ENCODE measurements at regions not wholly inside any gene's neighbourhood (a gene's known extent, or its start where the extent isn't known, plus 50 kb on each side); places are given as distances from the start of the nearest gene placed in this dataset.

DNA sequence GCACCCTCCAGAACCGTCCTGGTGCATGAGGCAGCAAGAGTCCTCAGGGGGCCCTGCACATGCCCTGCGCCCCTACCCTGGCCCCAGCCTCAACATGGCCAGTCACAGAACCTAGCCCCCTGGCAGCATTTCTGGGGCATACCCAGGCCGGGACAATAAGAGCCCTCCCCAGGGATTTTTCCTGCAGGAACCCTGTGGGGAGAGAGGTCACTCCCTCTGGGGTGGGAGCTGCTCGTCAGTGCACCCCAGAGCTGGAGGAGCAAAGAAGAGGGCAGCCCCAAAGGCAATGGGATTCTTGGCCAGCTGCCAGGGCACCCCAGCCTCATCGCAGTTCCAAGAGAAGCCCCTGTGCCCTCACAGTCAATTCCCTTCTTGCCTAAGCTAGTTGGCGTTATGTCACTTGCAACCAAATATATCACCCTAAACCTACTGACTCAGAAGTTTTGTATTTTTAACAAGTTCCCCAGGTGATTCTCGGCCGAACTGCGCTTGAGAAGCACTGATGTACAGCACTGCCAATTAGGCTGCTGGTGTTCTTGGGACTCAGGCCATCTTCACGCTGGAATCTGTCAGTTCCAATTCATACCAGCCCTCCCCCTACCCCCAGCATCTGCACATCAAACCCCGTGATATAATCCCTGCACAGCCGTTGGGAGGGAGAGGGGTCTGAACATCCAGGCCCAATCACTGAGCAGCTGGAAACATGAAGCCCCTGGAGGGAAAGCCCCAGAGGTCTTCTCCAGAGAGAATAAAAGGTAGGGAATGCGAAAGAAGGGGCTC, 87.5 kb upstream of the PRR20G start:
- DNase-seq (ENCODE audit: low read depth, low spot score): no peak

DNA sequence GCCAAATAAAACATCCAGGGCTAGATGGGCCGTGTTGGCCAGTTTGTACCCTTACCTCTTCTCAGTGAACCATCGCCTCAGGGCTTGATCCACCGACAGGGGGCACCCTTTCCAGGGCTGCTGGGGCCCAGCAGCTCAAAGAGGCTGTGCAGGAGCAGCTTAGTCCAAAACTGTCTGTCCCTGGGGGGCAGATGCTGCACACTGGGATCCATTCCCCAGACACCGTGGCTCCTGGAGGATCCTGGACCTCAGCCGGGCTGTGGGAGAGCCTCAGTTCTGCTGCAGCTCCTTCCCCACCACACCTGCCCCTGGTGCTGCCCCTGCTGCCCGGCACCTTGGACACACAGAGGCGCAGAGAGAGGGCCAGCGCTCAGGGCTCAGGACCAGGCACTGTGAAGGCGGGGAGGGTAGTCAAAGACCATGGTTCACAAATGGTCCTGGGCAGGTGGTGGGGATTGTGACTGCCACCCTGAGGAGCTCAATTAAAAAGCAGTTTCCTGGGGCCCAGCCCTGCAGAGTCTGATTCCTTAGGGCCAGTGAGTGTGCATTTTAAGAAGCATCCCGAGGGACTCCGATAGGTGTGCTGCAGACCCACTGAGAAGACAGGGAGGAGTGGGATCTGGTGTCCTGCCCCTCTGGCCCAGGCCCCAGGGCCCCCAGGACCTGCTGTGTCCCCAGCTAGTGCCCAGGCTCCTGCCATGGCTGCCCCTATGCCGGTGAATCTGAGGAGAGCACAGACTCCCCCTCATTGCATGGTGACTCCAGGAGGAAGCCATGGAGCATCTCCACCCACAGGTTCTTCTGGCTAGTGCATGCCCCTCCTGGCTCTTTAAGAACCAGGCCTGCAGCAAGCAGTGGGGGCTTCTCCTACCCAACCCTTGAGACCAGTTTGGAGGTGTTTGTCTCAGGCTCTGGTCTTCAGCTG, 86.5 kb upstream of the PRR20G start:
- no peak for DNase-seq (ENCODE audit: low read depth, low spot score)

DNA sequence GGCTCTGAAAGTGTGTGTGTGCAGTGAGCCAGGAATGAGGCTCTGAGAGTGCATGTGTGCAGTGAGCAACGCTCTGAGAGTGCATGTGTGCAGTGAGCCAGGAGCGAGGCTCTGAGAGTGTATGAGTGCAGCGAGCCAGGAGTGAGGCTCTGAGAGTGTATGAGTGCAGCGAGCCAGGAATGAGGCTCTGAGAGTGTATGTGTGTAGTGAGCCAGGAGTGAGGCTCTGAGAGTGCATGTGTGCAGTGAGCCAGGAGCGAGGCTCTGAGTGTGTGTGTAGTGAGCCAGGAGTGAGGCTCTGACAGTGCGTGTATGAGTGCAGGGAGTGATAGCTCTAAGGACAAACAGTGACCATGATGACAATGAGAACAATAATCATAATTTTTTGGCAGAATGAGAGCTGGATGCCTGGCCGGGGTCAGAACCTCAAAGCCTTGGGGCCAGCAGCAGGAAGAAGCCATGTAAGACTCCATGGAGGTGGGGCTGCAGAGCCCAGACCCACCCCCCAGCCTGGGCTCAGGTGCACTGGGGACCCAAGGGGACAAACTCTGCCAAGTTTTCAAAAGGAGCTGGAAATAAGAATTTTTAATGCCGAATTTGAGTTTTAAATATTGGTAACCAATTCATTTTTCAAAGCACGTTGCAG, 85.7 kb upstream of the PRR20G start:
- DNase-seq (ENCODE audit: low read depth, low spot score): no peak

DNA sequence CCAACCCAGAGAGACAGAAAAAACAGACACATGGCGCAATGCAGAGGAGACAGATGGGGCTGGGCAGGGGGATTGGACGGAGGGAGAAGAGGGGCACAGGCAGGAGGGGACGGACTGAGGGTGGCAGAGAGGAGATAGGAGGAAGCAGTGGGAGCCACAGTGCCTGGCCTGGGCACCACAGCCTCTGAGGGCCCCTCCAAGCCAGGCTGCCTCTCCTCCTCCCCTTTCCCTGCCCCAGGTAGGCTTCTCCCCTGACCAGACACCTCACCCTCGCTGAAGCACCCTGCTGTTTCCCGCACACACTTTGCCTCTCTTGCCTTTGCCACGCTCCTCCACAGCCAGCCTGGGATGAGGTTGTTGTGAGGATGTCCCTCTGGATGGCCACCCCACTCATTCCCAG, 84.0 kb upstream of the PRR20G start:
- no peak for DNase-seq (ENCODE audit: low read depth, low spot score)

DNA sequence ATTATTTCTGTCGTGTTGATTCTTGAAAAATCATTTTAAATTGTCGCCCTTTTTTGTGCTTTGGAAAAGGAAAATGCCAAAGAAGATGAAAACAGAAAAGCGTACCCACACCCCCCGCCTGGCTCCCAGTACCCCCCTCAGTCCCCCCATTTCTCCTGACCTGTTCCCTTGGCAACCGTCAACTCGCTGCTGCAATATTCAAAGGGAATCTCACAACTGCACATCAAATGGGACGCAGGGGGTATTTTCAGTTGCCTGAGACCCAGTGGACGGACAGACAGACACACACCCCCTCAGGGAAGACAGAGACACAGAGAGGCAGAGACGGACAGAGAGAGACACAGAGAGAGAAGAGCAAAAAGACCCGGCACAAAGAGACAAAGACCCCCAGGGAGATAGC, 83.5 kb upstream of the PRR20G start:
- DNase-seq (ENCODE audit: low read depth, low spot score): no peak

DNA sequence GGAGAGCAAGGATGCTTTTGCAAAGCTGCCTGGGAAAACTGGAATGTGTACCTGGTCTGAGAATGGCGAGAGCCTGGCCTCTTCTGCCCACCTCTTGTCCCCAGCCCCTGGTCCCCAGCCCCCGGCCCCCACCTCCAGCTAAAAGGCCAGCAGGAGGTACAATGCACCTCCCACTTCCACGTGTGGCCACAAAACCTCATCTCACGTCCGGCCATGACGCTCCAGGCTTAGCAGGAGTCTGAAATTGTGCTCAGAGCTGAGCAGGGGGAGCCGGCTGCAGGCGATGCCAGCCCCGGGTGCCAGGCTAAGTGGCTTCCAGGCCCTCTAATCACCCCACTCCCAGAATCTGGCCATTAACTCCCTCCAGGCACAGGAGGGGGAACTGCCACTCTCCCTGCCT, 83.1 kb upstream of the PRR20G start:
- DNase-seq (ENCODE audit: low read depth, low spot score): no peak

DNA sequence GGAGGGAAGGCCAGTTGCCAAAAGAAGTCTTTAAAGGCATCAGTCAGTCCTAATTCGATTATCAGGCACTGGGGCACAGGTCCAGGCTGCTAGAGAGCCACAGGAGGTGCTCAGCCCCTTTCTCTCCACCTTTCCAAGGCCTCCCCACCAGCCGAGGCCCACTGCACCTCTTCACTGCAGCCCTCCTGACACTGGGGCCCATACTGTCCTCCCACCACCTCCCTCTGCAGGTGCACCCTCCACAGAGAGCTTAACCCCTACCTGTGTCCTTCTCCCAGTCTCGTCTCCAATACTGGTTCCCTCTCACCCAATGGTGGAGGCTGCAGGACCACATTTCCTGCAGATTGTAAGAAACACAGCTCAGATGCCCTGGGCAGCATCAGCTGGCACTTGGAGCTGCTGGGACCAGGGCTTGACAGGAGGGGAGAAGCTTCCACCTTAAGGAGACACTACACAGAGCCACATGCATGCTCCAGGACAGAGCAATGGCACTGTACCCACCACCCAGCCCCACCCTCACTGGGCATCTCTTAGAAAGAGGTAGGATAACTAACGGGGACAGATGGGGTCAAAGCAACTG, 81.6 kb upstream of the PRR20G start:
- no peak for DNase-seq (ENCODE audit: low read depth, low spot score)

DNA sequence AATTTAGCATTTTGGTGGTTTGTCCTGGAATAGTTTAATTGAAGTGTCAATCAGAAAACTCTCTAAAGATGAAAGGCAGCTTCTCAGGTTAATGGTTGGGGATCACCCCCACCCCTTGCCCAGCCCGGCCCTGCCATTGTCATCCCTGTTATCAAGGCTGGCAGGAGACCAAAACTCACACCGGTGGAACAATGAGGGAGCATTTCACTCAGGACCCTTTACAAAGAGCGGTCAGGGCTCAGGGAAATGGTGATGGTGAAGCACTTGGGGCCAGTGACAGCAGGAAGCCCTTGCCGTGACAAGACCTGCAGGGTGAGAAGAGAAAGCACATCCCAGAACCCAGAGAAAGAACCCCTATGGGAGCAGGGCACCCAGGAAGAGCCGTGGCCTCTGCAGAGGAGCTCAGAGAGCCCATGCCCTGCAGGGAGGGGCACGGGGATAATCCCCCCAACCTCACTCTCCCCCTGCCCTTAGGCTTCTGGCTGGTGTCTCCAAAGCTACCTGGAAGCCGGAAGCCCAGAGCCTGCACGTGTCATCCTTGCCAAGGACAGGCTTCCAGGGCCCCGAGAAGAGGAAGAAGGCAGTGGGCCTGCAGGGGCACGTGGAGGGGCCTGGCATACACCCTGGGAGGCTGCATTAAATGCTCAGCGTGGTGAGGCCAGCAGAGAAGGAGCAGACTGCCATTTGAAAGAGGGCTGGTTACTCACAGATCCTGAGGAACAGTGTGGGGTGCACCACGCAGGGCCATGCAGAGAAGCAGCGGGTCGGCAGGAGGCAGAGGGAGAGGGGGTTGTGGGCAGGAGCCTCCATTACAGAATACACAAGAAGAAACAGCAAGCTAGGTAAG, 80.6 kb upstream of the PRR20G start:
- DNase-seq (ENCODE audit: low read depth, low spot score): no peak

DNA sequence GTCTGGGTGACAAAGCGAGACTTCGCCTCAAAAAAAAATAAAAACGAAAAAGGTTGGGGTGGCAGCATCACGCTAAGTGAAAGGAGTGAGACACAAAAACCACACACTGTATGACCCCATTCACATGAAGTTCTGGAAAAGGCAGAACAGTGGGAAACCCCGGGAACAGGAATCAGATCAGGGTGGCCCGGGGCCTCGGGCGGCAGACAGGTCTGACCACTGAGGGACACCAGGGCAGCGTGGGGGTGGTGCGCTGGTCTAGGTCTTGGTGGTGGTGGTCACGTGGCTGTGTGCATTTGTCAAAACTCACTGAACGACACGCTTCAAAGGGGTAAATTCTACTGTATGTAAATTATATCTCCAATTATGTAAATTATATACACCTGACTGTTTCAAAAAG, 79.7 kb upstream of the PRR20G start:
- DNase-seq (ENCODE audit: low read depth, low spot score): no peak

DNA sequence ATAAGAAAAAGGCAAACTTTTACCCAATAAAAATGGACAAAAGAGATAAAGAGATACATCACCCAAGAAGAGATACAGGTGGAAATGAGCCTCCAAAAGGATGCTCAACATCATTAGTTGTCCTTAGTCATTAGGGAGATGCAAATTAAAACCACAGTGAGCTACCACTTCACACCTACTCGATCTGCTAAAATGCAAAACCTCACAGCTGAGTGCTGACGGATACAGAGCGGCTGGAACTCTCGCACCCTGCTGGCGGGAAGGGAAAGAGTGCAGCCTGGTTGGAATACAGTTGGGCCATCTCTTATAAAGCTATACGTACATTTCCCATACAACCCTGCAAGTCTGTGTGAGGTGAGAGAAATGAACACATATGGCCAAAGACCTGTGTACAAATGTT, 78.5 kb upstream of the PRR20G start:
- no peak for DNase-seq (ENCODE audit: low read depth, low spot score)

DNA sequence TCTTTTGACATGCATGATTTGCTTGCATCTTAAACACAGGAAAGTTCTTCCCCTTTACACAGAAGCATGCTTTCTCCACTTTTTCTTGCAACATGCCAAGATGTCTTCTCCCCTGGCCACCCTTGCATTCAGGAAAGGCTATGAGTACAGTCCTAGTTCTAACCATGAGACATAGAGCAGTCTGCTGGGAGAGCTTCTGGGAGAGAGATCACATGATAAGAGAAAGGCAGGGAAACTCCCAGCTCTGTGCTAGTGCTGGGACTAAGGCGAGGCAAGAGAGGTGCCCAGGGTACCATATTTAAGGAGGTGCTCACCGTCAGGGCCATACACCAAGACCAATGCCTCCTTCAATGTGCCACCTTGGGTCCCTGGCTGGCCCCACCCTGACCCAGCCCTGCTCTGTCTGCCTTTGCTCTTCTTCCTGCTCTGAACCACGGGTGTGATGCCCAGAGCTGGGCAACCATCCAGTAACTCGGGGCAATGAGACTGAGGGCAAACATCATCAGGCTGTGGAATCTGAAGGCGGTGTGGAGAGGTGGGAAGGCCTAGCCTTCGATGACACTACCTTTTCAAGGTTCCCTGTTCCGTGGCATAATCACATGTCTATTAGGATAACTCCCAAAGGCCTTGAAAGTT, 77.4 kb upstream of the PRR20G start:
- DNase-seq (ENCODE audit: low read depth, low spot score): no peak

DNA sequence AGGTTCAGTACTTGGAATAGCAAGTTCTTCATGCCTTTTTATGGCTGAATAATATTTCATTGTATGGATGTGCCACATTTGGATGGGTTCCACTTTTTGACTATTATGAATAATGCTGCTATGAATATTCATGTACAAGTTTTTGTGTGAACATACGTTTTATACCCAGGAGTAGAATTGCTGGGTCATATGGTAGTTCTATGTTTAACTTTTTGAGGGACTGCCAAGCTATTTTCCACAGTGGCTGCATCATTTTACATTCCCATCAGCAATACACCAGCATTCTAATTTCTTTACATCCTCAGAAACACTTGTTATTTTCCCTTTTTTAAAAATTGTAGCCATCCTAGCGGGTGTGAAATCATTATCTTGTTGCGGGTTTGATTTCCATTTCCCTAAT, 76.0 kb upstream of the PRR20G start:
- no peak for DNase-seq (ENCODE audit: low read depth, low spot score)

DNA sequence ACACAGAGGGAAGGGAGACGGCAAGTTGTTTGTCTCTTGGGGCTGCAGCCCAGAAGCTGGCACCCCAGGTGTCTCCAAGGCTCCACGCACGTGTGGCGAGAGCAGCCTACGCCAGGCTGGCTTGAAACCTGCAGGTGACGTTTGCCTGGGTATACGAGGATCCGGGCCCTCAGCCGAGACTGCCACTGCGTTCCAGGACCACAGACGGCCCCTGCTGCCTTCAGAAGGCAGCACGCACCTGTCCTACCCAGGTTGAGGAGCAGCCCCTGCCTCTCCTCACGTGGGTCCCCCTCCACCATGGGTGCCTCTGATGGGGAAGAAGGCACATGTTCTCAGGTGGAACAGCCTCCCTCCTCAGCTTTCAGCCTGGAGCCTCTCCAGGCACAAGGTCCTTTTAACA, 75.3 kb upstream of the PRR20G start:
- no peak for DNase-seq (ENCODE audit: low read depth, low spot score)

DNA sequence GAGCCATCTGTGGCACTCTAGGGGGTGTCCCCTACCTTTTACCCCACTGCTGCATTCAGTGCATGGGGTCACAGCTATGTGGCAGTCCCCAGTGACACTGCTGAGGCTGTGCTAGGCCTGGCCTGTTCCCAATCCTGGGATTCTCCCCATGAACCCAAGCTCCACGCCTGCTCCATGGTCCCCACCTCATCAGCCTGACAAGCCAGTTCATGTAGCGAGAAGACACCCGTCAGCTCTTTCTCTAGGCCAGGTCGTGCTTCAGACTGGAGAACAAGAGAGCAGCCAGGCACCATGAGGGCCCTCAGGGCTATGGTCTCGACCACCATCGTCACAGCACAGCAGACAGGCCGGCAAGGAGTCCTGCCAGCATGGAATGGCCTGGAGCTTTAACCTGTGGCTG, 72.8 kb upstream of the PRR20G start:
- no peak for DNase-seq (ENCODE audit: low read depth, low spot score)

DNA sequence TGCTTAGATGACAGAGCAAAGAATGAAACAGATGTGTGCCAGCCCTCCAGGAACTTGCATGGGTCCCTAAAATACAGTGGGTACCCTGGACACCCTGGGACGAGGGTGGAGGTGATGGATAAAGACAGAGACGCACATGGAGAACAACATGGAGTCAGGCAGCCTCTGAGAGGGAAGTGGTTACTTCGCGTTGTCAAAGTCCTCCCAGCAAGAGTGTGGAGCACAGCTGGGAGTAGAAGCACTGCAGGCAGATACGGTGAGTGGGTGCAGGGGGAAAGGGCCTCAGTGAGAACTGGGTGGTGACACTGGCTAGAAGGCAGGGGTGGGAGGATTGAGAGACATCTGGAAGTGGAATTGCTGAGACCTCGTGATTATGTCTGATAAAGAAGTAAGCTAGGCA, 70.8 kb upstream of the PRR20G start:
- no peak for DNase-seq (ENCODE audit: low read depth, low spot score)

DNA sequence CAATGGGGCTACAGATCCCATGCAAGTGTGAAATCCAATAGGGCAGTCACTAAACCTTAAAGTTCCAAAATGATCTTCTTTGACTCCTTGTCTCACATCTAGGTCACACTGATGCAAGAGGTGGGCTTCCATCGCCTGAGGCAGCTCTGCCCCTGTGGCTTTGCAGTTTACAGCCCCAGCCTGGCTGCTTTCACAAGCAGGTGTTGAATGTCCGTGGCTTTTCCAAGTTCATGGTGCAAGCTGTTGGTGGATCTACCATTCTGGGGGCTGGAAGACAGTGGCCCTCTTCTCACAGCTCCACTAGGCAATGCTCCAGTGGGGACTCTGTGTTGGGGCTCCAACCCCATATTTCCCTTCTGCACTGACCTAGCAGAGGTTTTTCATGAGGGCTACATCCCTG, 68.5 kb upstream of the PRR20G start:
- no peak for DNase-seq (ENCODE audit: low read depth, low spot score)

DNA sequence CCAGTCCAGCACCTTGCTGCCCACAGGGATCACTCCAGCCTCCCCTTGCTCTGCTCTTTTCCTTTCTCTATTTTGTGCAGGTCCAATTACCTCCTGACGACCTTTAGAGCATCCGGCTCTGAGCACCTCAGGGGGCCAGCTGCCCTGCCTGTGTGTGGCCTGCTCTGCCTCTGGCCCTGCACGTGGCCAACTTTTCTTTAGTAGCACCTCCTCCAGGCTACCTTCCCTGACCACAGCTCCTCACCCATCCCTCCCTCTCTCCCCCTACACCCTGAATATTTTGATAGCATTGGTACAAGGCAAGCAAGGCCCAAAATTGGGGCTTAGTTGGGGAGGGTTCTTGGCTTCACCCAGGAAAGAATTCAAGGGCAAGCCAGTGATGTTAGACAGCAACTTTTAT, 66.9 kb upstream of the PRR20G start:
- DNase-seq (ENCODE audit: low read depth, low spot score): no peak

DNA sequence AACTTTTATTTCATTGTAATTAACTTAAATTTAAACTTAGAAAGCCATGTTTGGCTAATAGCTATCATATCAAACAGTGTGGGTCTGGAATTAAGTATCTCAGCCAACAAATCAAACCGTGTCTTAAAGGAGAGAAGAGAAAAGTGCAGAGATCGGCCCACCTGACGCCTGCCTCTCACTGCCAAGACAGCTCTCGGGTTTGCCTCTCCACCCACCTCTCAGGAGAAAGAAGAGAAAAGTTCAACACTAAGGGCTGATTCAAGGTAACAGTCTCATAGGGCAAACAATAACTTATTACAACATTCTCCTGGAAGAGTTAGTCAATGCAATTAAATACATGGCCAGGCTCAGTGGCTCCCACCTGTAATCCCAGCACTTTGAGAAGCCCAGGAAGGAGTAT, 64.8 kb upstream of the PRR20G start:
- DNase-seq (ENCODE audit: low read depth, low spot score): no peak

DNA sequence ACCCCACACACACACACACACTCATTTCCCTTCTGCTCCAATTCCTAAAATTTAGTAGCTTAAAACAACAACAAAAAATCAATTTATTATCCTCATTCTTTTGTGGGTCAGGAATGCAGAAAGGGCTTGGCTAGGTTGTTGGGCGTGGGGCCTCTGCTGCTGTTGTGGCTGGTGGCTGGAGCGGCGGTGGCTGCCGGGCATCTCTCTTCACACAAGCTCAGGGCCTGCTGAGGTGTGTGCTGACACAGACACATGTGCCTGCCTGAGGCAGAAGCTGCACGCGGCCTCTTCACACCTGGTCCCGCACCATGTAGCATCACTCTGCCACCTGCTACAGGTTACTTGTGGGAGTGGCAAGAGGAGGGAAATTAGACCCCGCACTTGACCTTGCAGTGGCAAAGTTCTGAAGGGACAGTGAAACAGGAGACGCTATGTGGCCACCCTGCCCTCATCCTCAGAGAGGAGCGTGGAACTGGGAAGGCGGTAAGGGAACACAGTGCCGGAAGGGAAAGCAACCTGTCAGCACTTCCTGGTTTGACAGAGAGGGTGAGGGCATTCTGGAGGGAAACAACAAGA, 64.0 kb upstream of the PRR20G start:
- no peak for DNase-seq (ENCODE audit: low read depth, low spot score)

DNA sequence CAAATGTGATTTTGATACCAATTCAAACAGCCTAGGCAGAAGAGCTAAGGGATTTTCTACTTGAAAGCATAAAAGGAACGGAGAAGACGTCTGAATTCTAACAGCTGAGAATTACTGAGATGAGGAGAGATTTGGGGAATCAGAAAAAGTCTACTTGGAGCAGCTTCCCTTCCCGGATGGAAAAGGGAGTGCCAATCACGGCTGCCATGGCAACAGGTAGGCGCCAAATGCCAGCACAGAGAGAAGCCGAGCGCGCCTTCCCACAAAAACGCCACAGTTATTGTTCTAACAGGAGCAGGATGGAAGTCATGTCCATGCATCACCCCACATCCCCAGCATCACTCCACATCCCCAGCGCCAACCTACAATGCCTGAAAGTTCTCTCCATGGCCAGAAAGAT, 63.5 kb upstream of the PRR20G start:
- DNase-seq (ENCODE audit: low read depth, low spot score): no peak
